ENCODE measurements at regions not wholly inside any gene's neighbourhood (a gene's known extent, or its start where the extent isn't known, plus 50 kb on each side); places are given as distances from the start of the nearest gene placed in this dataset.

GRCh38 chr2:129205176-129205575, 774.3 kb upstream of the RAB6C start:
- TF ChIP-seq, protein P1, sequence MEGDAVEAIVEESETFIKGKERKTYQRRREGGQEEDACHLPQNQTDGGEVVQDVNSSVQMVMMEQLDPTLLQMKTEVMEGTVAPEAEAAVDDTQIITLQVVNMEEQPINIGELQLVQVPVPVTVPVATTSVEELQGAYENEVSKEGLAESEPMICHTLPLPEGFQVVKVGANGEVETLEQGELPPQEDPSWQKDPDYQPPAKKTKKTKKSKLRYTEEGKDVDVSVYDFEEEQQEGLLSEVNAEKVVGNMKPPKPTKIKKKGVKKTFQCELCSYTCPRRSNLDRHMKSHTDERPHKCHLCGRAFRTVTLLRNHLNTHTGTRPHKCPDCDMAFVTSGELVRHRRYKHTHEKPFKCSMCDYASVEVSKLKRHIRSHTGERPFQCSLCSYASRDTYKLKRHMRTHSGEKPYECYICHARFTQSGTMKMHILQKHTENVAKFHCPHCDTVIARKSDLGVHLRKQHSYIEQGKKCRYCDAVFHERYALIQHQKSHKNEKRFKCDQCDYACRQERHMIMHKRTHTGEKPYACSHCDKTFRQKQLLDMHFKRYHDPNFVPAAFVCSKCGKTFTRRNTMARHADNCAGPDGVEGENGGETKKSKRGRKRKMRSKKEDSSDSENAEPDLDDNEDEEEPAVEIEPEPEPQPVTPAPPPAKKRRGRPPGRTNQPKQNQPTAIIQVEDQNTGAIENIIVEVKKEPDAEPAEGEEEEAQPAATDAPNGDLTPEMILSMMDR (IDR thresholded peaks at IDR 0.05 in 4 of 5, conservative IDR thresholded peaks at IDR 0.05 in 1 of 5): no peak
- TF ChIP-seq POLR2A (IDR thresholded peaks at IDR 0.05): no peak
